HK-2 (cell line): ENCODE measurements at regions not wholly inside any gene's neighbourhood (a gene's known extent, or its start where the extent isn't known, plus 50 kb on each side); places are given as distances from the start of the nearest gene placed in this dataset.
A peak's percentile ranks its signal among the peaks of the same experiment; 100 is the strongest.

Source experiments
- DNase-seq: peaks from one replicate; pipeline ENCODE4 v3.0.0-alpha.2; 2018; ENCODE audit not compliant: unreplicated experiment

DNA sequence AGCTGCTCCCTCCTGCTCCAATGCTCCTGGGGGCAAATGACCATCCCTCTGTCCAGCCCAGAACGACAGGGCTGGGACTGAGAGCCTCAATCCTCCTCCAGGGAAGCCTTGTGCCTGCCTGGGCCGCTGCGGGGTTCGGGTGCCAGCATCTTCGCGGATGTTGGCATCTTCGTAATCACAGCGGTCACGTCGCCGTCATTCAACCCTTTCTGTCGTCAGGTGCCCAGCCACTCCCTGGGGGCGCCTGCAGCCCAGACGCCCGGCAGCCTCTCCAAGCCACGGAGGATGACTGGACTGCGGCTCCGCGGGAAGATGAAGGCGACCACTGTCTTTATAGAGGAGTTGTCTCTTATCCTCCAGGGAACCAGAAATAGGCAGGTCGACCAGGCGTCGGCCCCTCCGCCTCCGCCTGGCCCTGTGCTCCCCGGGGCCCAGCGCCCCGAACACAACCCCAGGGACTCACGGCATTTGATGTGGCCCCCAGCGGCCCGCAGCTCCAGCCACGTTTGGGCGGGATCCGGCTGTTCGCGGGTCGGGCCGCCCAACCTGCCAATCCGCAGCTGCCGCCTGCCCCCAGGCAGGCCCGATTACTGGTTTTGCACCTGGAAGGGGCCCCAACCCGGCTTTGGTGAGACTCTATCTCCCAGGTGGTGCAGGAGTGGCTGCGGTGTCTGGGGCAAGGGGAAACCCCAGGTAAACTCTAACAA lies 113.9 kb downstream of the THNSL2 start:
- no peak for DNase-seq

DNA sequence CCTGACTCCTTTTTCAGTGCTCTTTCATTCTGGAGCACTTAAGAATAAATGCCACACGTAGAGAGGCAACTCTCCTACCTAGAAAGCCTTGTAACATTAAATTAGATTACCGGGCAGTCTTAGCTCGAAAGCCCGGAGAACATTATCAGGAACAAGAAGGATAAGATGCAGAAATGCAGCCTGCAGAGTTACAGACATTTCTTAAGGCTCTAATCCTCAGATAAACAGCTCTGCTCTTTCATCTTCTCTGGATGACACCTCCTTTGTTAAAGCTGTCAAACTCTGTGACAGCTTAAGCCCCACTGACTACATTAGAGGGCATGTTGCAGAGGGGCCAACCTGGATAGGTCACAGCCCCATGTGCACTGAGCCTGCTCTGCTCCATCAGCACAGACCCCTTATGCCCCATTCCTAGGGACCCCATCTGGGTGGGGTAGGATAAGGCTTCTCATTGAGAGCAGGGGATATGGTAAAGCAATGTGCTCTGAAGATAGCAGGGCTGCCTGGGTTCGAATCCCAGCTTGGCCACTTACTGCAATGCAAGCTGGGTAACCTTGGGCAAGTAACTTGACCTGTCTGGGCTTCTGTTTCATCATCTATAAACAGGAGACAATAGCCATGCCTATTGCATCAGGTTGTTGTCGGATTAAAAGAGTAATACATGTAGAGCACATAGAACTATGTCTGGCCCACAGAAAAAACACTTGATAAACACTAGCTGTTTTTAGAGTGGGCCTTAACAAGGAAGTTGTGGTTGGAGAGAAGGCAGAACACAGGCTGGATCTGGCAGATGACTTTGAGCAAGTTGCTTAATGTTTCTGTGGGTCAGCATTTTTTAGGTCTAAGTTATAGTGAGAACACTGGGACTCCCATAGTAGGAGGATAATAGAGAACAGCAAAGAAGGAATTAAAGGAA lies 111.4 kb downstream of the THNSL2 start:
- no peak for DNase-seq

DNA sequence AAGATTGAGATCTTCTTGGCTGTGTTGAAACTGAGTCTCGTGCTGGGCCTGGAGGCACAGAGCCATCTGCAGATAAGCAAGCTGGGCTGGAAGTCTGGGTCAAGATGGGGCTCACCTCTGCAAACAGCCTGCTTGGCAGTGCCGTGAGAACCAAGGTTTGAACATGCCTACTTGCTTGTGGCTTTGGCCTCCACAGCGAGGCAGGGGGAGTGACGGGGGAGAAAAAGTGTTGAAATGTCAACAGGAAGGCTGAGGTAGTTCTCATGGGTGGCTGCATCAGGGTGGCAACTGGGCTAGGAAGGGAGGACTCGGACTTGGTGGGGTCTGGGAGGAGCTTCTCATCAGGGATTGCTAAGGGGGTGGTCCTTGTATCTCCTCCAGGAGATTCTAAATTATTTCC lies 99.7 kb downstream of the THNSL2 start:
- no peak for DNase-seq

DNA sequence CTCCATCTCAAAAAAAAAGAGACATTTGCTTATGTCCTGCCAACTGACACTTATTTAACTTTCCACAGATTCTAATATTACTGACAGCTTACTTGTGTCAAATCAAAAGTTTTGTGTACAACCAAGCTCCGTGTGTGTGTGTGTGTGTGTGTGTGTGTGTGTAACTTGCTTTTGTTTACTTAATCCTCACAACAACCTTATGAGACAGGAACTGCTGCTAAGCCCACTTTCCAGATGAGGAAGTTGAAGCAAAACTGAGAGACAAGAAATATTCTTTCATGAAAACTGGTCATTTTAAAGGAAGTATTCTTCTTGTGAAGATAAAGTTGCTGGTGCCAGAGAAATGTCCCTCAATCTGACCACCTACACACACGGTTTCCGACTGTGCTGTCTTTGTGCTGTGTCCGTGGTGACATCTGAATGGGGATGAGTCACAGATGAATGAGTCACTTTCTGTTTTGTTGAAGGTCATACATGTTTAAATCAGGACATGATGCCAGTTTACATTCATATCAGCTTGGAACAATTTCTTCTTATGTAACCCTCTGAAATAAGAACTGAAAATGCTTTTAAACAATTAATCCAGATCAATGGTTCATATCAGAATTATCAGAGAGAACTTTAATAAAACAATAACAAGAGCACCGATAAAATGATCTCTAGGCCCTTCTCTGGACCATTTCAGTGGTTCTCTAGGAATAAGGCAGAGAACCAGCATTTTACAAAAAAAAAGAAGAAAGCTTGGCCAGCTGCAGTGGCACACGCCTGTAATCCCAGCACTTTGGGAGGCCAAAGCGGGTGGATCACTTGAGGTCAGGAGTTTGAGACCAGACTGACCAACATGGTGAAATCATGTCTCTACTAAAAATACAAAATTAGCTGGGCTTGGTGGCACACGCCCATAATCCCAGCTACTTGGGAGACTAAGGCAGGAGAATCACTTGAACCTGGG lies 95.5 kb downstream of the THNSL2 start:
- no peak for DNase-seq

DNA sequence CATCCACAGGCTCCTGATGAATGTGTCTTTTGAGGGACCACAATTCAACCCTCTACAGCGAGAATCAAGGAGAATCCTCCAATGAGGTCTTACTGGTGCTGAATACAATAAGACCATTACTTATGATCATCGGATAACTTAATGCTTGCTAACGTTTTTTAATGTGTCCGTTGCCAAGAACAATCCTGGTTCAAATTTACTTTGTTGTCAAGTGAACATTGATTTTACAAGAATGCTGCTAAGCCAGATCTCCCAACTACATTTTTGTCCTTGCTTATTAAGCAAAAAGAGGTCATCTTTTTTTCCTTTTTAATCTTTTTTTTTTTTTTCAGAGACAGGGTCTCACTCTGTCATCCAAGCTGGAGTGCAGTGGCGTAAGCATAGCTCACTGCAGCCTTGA lies 93.7 kb downstream of the THNSL2 start:
- DNase-seq: no peak

DNA sequence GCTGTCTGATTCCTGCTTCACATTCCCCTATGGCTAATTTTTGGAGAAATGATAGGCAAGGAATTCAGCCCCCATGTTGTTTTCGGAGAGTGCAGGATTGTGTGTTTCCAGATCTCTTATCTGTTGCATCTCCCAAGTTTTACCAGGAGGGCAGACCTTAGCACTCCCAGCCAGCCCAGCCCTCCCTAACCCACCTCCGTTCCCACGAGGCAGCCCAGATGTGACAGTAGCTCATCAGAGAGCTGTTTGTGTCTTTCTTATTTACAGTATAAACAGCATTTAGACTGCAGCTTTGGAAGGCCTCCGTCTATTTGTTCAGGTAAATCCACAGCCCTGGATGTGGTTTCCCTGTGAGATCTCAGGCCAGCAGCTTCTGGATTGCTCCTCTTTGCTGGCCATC lies 91.6 kb downstream of the THNSL2 start:
- DNase-seq: no peak

DNA sequence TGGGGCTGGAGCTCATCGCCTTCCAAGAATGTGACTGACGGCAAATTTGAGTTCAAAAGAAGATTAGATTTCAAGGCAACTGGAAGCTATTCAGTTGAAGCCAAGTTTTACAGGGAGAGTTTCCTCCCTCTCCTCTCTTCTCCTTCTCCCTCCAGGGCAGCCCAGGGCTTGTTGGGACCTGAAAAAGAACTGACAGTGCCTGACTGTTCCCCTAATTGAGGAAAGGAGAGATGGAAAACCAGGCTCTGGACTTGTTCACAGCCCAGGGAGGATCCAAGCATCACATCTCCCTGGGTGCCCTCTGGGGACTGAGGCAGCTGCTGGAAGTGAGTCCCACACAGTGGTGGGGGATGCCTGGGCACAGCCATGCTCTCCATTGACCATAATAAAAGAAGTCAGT lies 88.1 kb downstream of the THNSL2 start:
- DNase-seq: no peak

- DNase-seq: no peak
Measured at GRCh38 chr2:88254437-88255091, 84.4 kb downstream of the THNSL2 start.

- DNase-seq: no peak
Measured at GRCh38 chr2:88253997-88254396, 83.9 kb downstream of the THNSL2 start.

- no peak for DNase-seq
Measured at GRCh38 chr2:88253375-88253774, 83.2 kb downstream of the THNSL2 start.

DNA sequence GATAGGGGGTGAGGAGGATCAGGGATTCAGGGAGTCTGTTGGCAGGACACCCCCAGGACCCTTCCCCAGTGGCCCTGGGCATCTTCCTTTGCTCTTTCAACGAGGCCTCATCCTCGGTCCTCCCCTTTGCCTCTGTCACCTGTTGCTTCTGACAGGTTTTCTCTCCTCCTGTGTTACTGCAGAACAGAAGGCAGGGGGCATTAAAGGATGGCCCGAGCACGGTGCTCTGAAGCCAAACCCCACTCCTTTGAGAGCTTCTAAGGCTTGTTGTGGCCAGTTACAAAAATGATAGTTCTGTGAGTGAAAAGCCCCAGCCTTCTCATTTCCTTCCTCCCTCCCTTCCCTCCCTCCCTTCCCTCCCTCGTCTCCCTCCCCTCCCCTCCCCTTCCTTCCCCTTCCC lies 82.5 kb downstream of the THNSL2 start:
- no peak for DNase-seq

DNA sequence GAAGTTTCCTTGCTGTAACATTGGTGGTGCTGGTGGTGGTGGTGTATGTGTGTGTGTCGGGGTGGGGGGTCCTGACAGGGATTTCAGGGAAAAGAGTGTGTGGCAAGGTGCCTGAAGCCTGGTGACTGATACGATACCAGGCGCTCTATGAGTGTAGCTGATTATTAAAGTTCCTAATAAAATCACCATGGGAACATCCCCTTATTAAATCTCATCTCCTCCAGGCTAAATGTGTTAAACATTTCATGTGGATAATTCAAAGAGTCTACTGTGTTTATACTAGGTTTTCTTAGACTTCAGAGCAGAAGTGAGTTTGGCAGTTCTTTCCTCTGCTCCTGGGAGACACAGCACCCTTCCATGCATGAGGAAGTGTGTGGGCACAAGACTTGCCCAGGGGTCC lies 82.0 kb downstream of the THNSL2 start:
- no peak for DNase-seq

- DNase-seq: no peak
Measured at GRCh38 chr2:88250404-88250803, 80.3 kb downstream of the THNSL2 start.

GRCh38 chr2:88248280-88248828 lies 78.2 kb downstream of the THNSL2 start:
- DNase-seq: no peak

- DNase-seq: peak; percentile 9
Measured at GRCh38 chr2:88247531-88247930, 77.4 kb downstream of the THNSL2 start.

DNA sequence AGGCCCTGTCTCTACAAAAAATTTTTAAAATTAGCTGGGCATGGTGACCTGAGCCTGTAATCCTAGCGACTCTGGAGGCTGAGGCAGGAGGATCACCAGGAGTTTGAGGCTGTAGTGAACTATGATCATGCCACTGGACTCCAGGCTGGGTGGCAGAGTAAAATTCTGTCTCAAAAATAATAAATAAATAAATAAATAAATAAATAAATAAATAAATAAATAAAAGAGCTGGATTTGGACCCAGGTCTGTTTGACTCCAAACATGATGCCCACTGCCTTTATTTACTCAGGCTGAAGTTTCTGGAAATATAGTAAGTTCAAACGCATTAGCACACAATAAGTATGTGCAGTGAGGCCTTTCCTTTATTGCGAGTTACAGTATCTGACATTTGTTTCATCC lies 75.0 kb downstream of the THNSL2 start:
- no peak for DNase-seq

GRCh38 chr2:88239781-88240180 lies 69.6 kb downstream of the THNSL2 start:
- DNase-seq: no peak

- no peak for DNase-seq
Measured at GRCh38 chr2:88236666-88237065, 66.5 kb downstream of the THNSL2 start.
